Right renal pelvis (tissue), 4 donors: ENCODE measurements at regions not wholly inside any gene's neighbourhood (a gene's known extent, or its start where the extent isn't known, plus 50 kb on each side); places are given as distances from the start of the nearest gene placed in this dataset.

Experiments used
- DNase-seq, 4 donors: peaks; one replicate each; pipeline ENCODE4 v3.0.0-alpha.2; 2013; ENCODE audit warnings: low read depth in 4 of 4, low spot score in 3 of 4, missing footprints in 1 of 4

GRCh38 chr14:98665007-98665406 lies 607.0 kb downstream of the BCL11B start:
- no peak for DNase-seq

GRCh38 chr14:98666545-98666944 lies 605.5 kb downstream of the BCL11B start:
- no peak for DNase-seq

GRCh38 chr14:98682033-98682432 lies 590.0 kb downstream of the BCL11B start:
- DNase-seq: no peak

GRCh38 chr14:98682726-98683125 lies 589.3 kb downstream of the BCL11B start:
- no peak for DNase-seq

- DNase-seq: no peak
Measured at GRCh38 chr14:98684468-98684867, 587.5 kb downstream of the BCL11B start.

- no peak for DNase-seq
Measured at GRCh38 chr14:98685725-98686124, 586.3 kb downstream of the BCL11B start.

GRCh38 chr14:98688446-98688845 lies 583.6 kb downstream of the BCL11B start:
- no peak for DNase-seq

GRCh38 chr14:98689951-98690350 lies 582.0 kb downstream of the BCL11B start:
- no peak for DNase-seq

- DNase-seq: no peak
Measured at GRCh38 chr14:98692832-98693231, 579.2 kb downstream of the BCL11B start.

GRCh38 chr14:98694541-98694940 lies 577.5 kb downstream of the BCL11B start:
- no peak for DNase-seq

GRCh38 chr14:98695809-98696208 lies 576.2 kb downstream of the BCL11B start:
- DNase-seq: no peak

GRCh38 chr14:98698341-98698740 lies 573.7 kb downstream of the BCL11B start:
- no peak for DNase-seq

GRCh38 chr14:98700748-98701147 lies 571.2 kb downstream of the BCL11B start:
- DNase-seq: no peak

- no peak for DNase-seq
Measured at GRCh38 chr14:98701377-98701776, 570.6 kb downstream of the BCL11B start.

- no peak for DNase-seq
Measured at GRCh38 chr14:98704441-98704840, 567.6 kb downstream of the BCL11B start.

GRCh38 chr14:98705871-98706300 lies 566.1 kb downstream of the BCL11B start:
- DNase-seq: no peak

GRCh38 chr14:98707522-98707921 lies 564.5 kb downstream of the BCL11B start:
- no peak for DNase-seq

GRCh38 chr14:98708555-98708954 lies 563.4 kb downstream of the BCL11B start:
- DNase-seq: no peak

GRCh38 chr14:98711453-98711852 lies 560.5 kb downstream of the BCL11B start:
- no peak for DNase-seq

GRCh38 chr14:98714626-98715425 lies 557.2 kb downstream of the BCL11B start:
- no peak for DNase-seq

GRCh38 chr14:98716133-98716532 lies 555.9 kb downstream of the BCL11B start:
- no peak for DNase-seq

GRCh38 chr14:98721061-98721460 lies 550.9 kb downstream of the BCL11B start:
- no peak for DNase-seq

- no peak for DNase-seq
Measured at GRCh38 chr14:98724734-98725133, 547.3 kb downstream of the BCL11B start.
